Glomerular visceral epithelial cell (primary cell): ENCODE measurements at regions not wholly inside any gene's neighbourhood (a gene's known extent, or its start where the extent isn't known, plus 50 kb on each side); places are given as distances from the start of the nearest gene placed in this dataset.

Experiments
- DNase-seq: peaks from one replicate; pipeline ENCODE4 v3.0.0-alpha.2; 2016; ENCODE audit errors: extremely low spot score

DNA sequence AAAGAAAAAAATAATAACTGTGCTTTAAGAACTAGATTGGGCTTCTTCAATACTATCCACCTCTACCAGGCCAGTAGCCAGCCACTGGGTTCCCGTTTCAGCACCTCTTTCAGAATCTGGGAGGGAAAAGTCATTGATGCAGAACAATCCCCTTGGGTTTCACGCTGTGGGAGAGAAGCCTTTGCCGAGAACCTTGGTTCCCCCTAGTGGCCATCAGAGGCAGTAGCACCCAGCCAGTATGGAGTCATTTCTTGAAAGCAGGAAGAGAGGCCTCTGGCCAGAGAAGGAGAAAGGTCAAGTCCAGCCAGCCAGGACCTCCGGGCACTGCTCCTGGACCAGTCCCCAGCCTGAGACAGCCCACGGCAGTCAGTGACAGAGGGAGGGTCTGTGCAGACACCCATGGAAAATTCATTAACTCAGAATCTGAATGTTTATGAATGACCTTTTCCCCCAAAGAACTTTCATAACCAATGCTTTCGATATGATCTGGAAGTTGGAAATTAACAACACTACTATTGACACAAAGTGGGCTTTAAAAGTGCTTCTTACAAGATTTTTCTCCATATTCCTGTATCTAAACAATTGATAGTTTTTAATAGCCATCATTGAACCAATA is 51.2 kb upstream of the CDH5 start:
- DNase-seq: peak; percentile 73

DNA sequence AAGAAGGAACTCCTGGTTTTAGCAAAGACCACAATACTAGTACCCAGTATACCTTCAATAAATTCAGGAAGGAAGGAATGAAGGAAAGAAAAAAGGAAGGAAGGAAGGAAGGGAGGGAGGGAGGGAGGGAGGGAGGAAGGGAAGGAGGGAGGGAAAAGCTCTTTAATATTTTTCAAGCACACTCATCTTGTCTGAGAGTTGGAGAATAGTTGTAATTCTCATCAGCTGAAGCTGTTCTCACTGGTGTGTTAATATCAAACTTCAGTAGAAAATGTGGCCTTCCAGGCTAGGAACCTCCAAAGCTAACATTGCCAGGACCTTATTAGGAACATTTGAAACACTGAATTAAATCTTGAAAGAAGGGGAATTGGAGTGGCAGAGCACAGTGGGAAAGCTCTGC is 55.2 kb upstream of the CDH5 start:
- DNase-seq: no peak

DNA sequence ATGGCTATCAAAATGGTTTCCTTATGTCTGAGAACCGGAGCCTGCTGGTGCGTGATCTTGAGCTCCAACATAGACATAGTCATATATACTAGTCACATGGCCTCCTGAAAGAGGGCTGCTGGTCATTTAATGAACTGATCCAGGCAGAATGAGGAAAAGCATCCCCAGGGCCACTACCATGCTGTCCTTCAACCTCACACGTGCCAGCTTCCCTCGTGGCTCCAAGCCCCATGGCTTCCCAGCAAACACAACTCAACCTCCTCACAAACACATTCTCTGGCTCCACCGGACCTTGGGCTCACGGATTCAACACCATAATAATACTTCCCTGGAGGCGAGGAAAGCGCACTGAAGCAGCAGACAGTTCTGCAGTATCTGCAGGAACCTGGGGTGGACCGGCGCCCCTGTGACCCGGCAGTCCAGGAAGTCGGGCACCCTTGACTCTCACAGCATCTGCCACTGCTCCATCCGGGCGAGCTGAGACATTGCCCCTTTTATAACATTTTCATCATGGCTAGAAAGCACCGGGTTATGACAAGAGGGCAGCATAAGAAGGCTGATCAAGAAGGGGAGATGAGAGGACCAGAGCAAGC is 57.2 kb upstream of the CDH5 start:
- no peak for DNase-seq

DNA sequence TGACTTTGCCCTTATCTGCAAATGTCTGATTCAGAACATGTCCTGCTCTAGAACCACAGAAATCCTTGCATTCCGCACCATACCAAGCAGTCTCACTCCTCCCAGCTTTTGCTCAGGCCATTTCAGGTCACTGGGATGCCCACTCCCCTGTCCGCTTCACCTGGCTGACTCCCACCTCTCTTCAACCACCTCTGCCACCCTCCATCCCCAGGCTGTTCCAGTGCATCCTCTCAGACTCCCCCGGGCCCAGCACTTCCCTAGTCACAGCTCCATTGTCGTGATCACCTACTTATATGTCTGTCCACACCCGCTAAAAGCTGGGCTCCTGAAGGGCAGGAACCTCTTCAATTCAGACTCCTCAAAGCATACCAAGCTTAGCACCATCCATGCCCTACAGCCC is 58.4 kb upstream of the CDH5 start:
- DNase-seq: no peak

DNA sequence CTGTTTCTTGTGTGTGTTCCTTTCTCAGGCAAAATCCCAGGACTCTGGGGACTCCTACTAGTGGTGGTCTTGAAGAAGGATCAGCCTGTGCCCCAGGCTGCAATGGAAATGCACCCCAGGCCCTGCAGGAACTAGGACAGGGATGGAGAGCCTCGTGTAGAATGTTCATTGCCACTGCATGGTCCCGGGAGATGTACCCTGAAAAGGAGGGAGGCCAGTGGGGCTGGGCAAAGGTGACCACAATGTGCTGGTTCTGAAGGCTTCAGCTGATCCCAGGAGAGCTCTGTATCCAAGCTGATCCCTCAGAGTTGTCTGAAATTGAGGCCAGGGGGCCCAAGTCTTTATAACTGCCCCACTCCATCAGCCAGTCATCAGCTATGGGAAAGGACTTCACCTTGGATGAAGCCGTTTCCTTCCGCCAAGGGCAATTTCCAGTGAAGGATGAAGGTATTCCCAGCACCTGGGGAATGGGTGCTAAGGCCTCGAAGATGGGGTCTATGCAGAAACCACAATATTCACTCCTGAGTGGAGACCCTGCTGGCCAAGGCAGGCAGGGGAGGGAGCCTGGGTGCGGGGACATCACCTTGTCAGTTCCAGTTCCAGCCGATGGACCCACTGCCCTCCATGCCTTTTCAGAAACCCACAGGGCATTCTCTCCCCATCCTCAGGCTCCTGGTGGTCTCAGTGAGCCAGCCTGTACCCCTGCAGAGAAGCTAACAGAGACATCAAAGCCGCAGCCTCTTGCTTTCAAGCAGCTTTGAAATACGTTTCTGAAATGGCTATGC is 59.9 kb upstream of the CDH5 start:
- no peak for DNase-seq

DNA sequence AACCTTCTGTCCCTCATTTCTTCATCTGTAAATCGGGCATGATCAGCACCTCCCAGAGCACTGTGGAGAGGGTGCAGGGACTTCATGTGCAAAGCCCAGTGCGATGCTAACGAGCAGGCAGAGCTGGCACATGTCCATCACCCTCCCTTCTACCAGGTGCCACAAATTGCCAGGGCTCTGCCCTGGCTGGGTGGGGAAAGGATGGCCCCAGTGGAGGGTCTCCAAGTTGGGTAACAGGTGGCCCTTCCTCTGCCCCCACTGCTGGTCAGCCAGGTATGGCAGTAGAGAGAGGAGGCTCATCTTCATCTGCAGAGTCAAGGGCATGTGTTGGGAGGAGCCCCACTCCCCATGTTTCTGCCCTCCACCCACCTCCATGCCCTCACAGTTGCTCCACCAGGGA is 61.5 kb upstream of the CDH5 start:
- no peak for DNase-seq

DNA sequence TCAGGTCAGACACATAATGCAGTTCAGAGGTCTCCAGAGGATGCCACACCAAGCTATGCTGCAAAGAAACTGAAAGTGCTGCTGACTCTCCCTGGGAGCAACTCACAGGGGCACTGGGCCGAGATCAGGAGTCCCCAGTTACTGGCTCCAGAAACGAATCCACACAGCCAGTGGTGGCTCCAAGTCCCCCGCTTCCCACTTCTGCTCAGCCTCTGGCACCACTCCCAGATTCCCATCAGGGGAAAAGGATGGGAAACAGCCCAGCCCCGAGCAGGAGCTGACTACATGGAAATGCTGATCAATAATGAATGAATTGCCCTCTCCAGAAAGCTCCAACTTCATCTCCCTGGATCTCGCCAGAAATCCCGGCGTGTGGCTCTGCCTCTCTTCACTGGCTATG is 62.3 kb upstream of the CDH5 start:
- no peak for DNase-seq

DNA sequence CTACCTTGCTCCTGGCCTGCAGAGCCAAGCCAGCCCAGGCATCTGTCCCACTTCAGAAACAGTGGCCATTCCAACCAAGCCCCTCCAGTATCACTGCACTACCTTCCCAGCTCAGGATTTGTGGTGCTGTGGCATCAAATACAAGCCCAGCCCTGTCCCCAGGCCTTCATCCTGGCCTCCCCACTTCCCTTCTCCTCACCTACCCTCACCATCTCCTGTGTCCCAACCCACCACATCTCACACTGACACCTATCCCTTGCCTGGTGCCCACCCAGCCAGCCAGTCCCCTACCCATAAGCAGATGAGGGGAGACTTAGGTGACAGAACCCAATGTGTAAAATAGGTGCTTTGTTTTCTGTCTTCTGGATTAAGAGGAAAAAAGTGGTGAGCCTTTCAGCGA is 66.0 kb upstream of the CDH5 start:
- DNase-seq: no peak

DNA sequence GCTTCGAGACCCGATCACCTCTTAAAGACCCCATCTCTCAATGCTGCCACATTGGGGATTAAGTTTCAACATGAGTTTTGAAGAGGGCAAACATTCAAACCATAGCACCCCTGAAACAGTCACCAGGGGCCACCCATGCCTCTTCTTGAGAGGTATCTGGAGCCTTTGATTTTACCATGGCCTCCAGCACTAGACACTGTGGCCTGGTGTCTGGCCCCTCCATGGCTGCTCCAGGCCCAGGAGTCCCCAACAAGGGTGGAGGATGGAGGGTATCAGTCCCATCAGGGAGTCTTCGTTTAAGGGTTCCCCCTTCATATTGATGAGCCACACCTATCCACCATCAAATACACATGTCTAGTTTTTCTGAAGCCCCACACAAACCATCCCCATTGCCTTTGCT is 66.5 kb upstream of the CDH5 start:
- no peak for DNase-seq

DNA sequence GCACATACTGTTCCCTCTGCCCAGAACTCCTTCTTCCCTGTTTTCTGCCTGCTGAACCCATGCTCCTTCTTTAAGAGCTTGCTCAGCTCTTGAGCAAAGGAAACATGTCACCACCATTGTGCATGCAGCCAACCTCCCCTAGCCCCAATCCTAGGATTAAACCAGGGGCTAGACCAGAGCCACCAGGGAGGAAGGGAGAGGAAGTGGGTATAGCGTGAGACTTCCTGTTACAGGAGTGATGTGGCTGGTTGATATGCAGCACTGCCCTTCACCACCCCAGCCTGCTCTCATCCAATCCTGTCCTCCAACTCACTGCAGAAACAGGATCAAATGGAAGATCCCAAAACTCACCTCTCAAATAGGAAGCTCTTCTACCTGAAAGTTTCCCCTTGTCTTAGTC is 67.1 kb upstream of the CDH5 start:
- no peak for DNase-seq

DNA sequence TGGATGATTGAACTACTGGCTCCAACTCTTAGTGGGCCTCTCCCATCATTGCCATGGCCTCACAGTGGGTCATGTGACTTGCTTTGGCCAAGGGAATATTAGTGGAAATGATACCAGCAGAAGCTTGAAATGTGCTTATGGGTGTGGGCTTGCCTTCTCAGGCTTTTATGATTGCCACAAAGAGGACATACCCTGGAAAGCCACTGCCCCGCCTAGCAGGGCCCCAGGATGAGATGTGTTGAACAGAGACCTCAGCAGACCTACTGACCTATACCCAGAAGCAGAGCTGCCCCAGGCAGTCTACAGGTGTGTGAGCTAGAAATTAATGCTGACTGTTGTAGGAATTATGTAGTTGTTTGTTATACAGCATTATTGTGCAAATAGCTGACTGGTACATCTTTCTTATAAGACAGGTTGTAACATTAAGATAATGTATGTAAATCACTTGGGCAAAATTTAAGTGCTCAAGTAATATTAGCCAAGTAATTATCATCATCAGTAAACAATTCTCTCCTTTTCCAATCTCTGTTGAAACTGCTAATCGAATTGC is 67.8 kb upstream of the CDH5 start:
- no peak for DNase-seq

DNA sequence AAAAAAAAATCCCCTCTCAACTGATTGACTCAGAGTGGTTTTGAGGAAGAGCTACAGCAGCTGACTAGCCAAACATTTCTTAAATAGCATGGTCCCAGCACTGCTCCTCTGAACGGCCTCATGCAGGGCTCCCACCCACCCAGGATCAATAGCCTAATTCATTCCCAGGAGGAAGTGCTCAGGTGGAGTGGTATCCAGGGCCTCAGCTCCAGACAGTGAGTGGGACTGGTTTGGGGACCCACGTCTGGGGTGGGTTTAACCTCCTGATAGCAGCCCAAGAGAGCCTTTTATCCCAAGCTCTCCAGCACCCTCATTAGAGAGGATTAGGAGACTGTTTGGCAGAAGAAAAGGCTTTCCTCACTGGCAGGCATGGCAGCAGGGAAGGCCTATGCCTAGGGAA is 68.5 kb upstream of the CDH5 start:
- no peak for DNase-seq

DNA sequence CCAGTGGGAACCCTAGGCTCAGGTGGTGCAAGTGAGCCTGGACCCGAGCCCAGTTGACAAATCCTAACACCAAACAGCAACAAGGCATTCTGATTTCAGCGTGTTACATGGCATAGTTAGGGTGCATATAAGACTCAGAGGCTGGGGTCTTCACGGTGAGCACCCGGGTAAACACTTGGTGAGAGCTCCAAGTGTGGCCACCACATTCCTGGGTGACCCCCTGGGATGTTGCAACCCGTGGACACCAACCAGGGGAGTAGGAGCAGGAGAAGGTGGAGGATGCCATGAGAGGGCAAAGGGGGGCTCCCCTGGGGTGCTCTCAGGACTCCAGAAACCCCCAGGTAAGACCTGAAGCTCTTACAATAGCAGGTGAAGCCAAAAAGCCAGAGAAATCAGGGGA is 69.9 kb upstream of the CDH5 start:
- DNase-seq: no peak

DNA sequence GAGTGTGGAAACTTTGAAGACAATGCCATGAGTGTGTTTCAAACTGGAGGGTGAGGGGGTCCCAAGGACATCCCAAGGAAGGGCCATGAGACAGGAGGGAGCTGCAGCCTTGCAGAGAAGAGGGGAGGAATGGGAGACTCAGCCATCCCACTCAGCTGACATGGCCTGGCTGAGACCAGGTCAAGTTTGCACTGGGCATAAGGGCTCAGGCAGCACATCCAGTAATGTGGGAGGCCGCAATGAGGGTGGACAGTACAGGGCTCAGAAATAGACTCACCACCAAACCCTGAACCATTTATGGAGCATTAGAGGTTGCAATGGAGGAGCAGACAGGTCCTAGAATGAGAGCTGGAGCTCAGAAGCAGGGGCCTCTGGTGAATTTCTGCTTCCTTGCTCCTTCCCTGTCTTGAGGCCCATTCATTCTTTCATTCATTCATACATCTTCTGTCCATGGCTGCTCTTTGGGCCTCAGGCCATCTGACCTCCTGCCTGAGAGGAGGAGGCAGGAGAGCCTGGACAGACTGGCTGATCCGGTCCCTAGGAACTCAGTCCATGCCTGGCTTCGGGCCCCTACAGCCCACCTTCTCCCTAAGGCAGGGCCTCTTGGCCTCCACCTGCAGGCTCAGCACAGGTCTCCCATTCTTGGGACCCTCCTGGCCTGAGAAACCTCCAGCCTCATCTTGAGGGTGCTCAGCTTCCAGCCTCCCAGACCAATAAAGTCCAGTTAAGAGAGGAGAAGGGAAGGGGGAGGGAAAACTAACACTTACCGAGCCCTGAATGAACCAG is 70.5 kb upstream of the CDH5 start:
- DNase-seq: no peak

DNA sequence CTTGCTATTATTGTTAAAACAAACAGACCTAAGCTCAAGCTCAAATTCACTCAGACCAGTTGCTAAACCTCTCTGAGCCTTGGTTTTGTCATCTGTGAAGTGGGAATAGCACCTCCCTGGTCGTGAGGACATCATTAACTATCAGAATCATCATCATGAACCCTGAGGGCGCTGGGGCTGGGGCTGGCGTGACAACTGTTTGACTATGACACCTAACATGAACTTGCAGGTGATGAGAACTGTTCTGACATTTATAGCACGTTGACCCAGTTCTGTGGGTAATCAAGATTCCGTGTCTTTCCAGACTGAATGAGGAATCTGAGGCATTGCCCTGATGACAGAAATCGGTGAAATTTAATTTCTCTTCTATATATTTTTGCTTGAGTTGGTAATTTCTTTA is 71.3 kb upstream of the CDH5 start:
- no peak for DNase-seq

DNA sequence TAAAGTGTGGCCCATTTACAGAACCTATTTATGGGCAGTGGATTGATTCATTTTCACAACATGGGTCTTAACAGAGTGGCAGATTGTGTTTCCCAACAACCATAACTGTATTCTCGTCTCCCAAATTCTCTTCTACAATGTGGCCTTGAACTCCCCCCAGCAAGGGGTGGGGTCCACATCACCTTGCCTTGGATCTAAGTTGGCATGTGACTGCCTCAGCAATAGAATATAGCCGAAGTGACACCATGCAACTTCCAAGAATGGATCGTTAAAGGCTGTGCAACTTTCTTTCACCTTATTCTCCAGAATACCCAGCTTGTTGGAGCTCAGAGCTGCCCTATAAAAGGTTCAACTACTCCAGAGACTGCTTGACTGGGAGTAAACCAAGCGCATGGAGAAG is 72.0 kb upstream of the CDH5 start:
- DNase-seq: no peak

DNA sequence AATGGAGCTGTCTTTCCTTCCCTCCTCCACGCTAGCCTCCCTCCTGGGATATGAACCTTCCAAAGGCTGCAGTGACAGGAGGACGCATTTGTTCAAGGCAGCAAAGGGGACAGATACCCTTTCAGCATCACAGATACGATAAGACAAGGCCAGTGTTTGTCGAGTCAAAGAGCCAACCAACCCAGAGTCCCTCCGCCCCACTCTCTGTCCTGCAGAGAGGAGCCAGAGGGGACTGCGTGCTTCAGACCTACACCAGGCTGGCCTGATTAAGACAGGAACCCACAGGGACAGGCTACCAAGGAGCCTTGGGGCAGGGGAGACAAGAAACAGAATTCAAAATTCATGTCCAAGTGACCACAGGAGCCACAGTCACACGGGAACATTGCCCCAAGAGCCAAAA is 72.6 kb upstream of the CDH5 start:
- DNase-seq: no peak

DNA sequence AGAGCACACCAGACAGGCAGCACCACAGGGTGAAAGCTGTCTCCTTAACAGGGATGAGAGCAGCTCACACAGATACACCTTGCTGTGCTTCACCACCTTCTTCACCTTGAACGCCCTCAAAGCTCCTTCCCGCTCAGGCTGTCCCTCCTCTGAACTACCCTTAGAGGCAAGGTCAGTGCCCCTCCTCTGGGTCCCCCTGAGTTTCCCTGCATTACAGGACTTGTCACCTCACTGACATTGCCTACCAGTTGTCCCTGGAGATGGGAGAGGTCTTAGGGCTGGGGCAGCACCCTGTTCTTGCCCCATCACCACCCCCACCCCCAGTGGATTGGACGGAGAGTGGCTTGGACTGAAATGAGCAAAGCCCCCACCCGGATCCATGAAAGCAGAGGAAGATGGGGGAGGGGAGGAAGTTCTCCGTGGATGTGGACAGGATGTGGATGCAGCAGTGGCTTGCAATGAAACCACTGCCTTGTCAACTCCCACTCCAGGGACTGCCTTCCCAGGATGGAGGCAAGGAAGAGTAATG is 73.2 kb upstream of the CDH5 start:
- DNase-seq: no peak

DNA sequence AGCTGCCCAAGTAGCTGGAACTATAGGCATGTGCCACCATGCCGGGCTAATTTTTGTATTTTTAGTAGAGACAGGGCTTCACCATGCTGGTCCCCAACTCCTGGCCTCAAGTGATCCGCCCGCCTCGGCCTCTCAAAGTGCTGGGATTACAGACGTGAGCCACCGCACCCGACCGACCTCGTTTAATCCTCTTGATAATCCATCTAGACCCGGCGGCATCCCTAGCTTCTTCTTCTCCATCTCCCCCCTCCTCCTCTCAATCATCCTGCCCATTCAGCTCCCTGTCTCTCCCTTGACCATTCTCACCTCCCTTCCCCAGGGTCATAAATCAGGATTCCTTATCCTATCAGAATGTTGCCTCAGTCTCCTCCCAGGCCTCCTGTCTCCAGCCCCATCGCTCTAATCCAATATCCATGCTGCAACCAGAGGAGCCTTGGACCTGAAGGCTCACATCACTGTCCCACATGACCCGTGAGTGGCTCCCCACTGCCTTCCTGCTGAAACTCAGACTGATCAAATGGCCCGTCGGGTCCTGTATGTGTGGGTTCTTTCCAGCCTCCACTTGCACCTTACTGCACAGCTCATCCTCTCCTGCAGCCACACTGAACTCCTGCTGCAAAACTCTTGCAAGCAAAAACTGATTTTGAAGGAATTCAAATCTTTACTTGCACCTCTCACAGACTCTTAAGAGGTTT is 74.1 kb upstream of the CDH5 start:
- DNase-seq: no peak

DNA sequence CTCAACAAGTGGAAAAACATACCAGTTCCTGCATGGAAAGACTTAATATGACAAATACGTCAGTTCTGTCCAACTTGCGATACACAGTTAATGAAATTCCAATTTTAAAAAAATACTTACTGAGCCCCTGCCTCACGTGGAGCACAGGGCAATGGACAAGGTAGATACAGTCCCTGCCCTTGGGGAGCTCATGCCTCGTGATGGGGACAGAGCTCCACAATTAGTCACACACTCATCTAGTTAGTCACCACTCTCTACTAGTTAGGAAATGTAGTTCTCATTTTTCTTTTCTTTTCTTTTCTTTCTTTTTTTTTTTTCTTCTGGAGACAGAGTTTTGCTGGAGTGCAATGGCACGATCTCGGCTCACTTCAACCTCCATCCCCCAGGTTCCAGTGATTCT is 74.7 kb upstream of the CDH5 start:
- no peak for DNase-seq

DNA sequence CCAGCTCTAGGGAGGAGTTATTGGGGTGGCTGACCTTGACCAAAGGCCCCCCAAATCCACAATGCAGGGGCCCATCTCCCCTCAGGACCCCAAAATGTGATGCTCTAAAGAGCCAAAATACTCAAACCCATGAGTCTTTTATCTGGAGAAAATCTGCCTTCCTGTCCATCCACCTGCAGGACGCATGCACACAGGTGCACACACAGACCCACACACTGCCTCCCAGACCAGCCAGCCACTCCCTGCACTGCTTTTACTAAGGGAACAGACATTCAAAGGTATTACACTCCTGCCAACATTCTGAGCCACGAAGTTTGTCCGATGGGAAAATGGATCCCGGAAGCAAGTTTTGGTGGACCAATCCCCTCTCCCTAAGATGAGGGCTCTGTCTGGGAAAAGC is 76.1 kb upstream of the CDH5 start:
- no peak for DNase-seq

DNA sequence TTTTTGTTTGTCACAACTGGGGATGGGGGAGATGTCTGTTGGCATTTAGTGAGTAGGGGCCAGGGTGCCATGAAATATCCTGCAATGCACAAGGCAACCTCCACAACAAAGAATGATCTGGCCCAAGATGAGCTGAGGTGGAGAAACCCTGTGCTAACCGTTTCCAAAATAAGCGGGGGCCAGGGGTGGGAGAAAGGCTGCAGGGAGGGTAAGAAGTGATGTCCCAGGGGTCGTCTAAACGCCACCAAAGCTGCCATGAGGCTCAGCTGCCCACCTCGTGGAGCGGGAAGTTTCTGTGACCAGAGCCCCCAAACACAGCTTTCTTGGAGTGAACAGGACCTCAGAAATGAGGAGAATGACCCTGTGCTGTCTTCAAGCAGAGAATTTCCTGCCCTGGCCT is 76.5 kb upstream of the CDH5 start:
- no peak for DNase-seq
